ENCODE measurements at regions not wholly inside any gene's neighbourhood (a gene's known extent, or its start where the extent isn't known, plus 50 kb on each side); places are given as distances from the start of the nearest gene placed in this dataset.

- Histone ChIP-seq H3F3A (ENCODE audit: insufficient read depth, low read length, poor library complexity, severe bottlenecking) (no peaks in the 10 kb centered on the region), H3K4me3 (ENCODE audit: low read length) (no peak overlapping the region), H3K9me3 (ENCODE audit: low read length) (no peaks in the 10 kb centered on the region), H3K27me3 (ENCODE audit: insufficient read depth, low read depth, low read length) (no peaks in the 10 kb centered on the region), H3K4me2 (ENCODE audit: low read length) (no peak overlapping the region), H3K36me3 (ENCODE audit: insufficient read depth, low read length) (no peaks in the 10 kb centered on the region), H4K20me1 (ENCODE audit: insufficient read depth) (no peaks in the 10 kb centered on the region), H3K9ac (ENCODE audit: low read length) (no peak overlapping the region), H2AFZ (ENCODE audit: low read depth, low read length) (no peak overlapping the region), H3K27ac (ENCODE audit: low read length) (no peak overlapping the region), H3K9me2 (ENCODE audit: insufficient read depth, low read length) (no peaks in the 10 kb centered on the region), H3K79me2 (replicated peaks; ENCODE audit: insufficient read depth, low read length) (no peaks in the 10 kb centered on the region)
- TF ChIP-seq EP300 (conservative IDR thresholded peaks at IDR 0.05; ENCODE audit: poor library complexity, severe bottlenecking) = no peak
- no peak for TF ChIP-seq MXI1 (conservative IDR thresholded peaks at IDR 0.05; ENCODE audit: poor library complexity, severe bottlenecking)
Measured at GRCh38 chr5:92977846-92978540, 603.0 kb downstream of the NR2F1-AS1 start.

GRCh38 chr5:92976156-92976555, 604.9 kb downstream of the NR2F1-AS1 start:
- no peaks in the 10 kb centered on the region for H3F3A ChIP-seq (ENCODE audit: insufficient read depth, low read length, poor library complexity, severe bottlenecking)
- H4K20me1 ChIP-seq (ENCODE audit: insufficient read depth) = no peaks in the 10 kb centered on the region
- H3K36me3 ChIP-seq (ENCODE audit: insufficient read depth, low read length) = no peaks in the 10 kb centered on the region
- H3K9ac ChIP-seq (ENCODE audit: low read length) = no peak overlapping the region
- no peaks in the 10 kb centered on the region for H3K27me3 ChIP-seq (ENCODE audit: insufficient read depth, low read depth, low read length)
- no peak overlapping the region for H3K4me3 ChIP-seq (ENCODE audit: low read length)
- H3K27ac ChIP-seq (ENCODE audit: low read length) = no peak overlapping the region
- no peaks in the 10 kb centered on the region for H3K9me2 ChIP-seq (ENCODE audit: insufficient read depth, low read length)
- no peak for TF ChIP-seq POLR2AphosphoS5 (IDR thresholded peaks at IDR 0.05)
- no peak for TF ChIP-seq EZH2 (IDR thresholded peaks at IDR 0.05; ENCODE audit: borderline replicate concordance, insufficient read depth, low read length, poor library complexity, severe bottlenecking)
- no peak for TF ChIP-seq SMC3 (conservative IDR thresholded peaks at IDR 0.05; ENCODE audit: poor library complexity)
- no peak for TF ChIP-seq EP300 (conservative IDR thresholded peaks at IDR 0.05; ENCODE audit: poor library complexity, severe bottlenecking)
- no peak for TF ChIP-seq RAD21 (conservative IDR thresholded peaks at IDR 0.05)
- no peak for TF ChIP-seq MXI1 (conservative IDR thresholded peaks at IDR 0.05; ENCODE audit: poor library complexity, severe bottlenecking)
- H3K9me3 ChIP-seq (ENCODE audit: low read length) = no peaks in the 10 kb centered on the region
- H3K79me2 ChIP-seq (replicated peaks; ENCODE audit: insufficient read depth, low read length) = no peaks in the 10 kb centered on the region
- no peak overlapping the region for H2AFZ ChIP-seq (ENCODE audit: low read depth, low read length)
- H3K4me2 ChIP-seq (ENCODE audit: low read length) = no peak overlapping the region

DNA sequence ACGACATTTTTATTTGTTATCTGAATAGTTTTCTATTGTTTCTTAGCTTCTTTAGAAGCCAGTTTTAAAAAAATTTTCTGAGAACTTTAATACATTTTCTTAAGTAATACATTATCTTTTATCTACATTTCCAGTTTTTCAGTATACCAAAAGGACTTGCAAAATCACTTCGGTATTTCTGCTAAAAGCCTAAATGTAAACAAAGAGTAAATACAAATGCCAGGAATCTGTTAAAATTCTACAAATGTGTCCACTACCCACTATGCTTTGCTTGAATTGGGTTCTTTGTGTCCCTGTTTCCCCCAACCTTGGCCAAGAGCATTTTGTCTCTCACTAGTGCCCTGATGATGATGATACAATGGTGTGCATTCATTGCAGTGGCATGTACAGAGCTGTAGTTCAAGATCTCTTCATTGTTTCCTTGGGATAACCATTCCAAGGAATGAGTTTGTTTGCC, 611.2 kb downstream of the NR2F1-AS1 start:
- no peak for TF ChIP-seq REST (IDR thresholded peaks at IDR 0.05; ENCODE audit: borderline replicate concordance)
- TF ChIP-seq SMC3 (conservative IDR thresholded peaks at IDR 0.05; ENCODE audit: poor library complexity) = no peak
- TF ChIP-seq MXI1 (conservative IDR thresholded peaks at IDR 0.05; ENCODE audit: poor library complexity, severe bottlenecking) = no peak
- TF ChIP-seq POLR2AphosphoS5 (IDR thresholded peaks at IDR 0.05) = no peak
- no peak for TF ChIP-seq EP300 (conservative IDR thresholded peaks at IDR 0.05; ENCODE audit: poor library complexity, severe bottlenecking)
- no peak for TF ChIP-seq EZH2 (IDR thresholded peaks at IDR 0.05; ENCODE audit: borderline replicate concordance, insufficient read depth, low read length, poor library complexity, severe bottlenecking)
- TF ChIP-seq RAD21 (conservative IDR thresholded peaks at IDR 0.05) = no peak
- no peak for TF ChIP-seq CTCF (IDR thresholded peaks at IDR 0.05; ENCODE audit: poor library complexity, severe bottlenecking)
- no peak for TF ChIP-seq TAF1 (IDR thresholded peaks at IDR 0.05; ENCODE audit: low read depth)
- no peak overlapping the region for H3K9ac ChIP-seq (ENCODE audit: low read length)
- no peaks in the 10 kb centered on the region for H3K79me2 ChIP-seq (replicated peaks; ENCODE audit: insufficient read depth, low read length)
- H3K4me3 ChIP-seq (ENCODE audit: low read length) = no peak overlapping the region
- H3K27ac ChIP-seq (ENCODE audit: low read length) = no peak overlapping the region
- no peaks in the 10 kb centered on the region for H3F3A ChIP-seq (ENCODE audit: insufficient read depth, low read length, poor library complexity, severe bottlenecking)
- no peaks in the 10 kb centered on the region for H3K9me2 ChIP-seq (ENCODE audit: insufficient read depth, low read length)
- no peak overlapping the region for H3K4me2 ChIP-seq (ENCODE audit: low read length)
- no peaks in the 10 kb centered on the region for H3K27me3 ChIP-seq (ENCODE audit: insufficient read depth, low read depth, low read length)
- no peaks in the 10 kb centered on the region for H3K36me3 ChIP-seq (ENCODE audit: insufficient read depth, low read length)
- H3K9me3 ChIP-seq (ENCODE audit: low read length) = no peaks in the 10 kb centered on the region
- no peaks in the 10 kb centered on the region for H4K20me1 ChIP-seq (ENCODE audit: insufficient read depth)
- H2AFZ ChIP-seq (ENCODE audit: low read depth, low read length) = no peak overlapping the region
